GM21367 (cell line): ENCODE measurements at regions not wholly inside any gene's neighbourhood (a gene's known extent, or its start where the extent isn't known, plus 50 kb on each side); places are given as distances from the start of the nearest gene placed in this dataset.
A peak's percentile ranks its signal among the peaks of the same experiment; 100 is the strongest.
"Not testable (repeated sequence)": the region's sequence is repeated elsewhere in the genome, so short reads cannot be mapped to it uniquely, and the experiment has no call there.

ENCODE experiments used
- ATAC-seq: cut with Tn5 transposase; IDR thresholded peaks from one replicate; pipeline ENCODE4 v1.9.1; 2021; ENCODE audit not compliant: unreplicated experiment

- no peak for ATAC-seq
Measured at GRCh38 chr7:55299273-55299967, 65.7 kb upstream of the LANCL2 start.

GRCh38 chr7:55303220-55303619 lies 61.9 kb upstream of the LANCL2 start:
- no peak for ATAC-seq

- no peak for ATAC-seq
Measured at GRCh38 chr7:55304018-55304762, 60.9 kb upstream of the LANCL2 start.

GRCh38 chr7:55305135-55305534 lies 60.0 kb upstream of the LANCL2 start:
- no peak for ATAC-seq

GRCh38 chr7:55306331-55306730 lies 58.8 kb upstream of the LANCL2 start:
- ATAC-seq: no peak

GRCh38 chr7:55307123-55307916 lies 57.8 kb upstream of the LANCL2 start:
- ATAC-seq: no peak

- ATAC-seq: peak; percentile 2
Measured at GRCh38 chr7:55308186-55308929, 56.8 kb upstream of the LANCL2 start.

- peak; percentile 86 for ATAC-seq
Measured at GRCh38 chr7:55309040-55309991, 55.8 kb upstream of the LANCL2 start.

- no peak for ATAC-seq
Measured at GRCh38 chr7:55310287-55311025, 54.7 kb upstream of the LANCL2 start.

GRCh38 chr7:55311892-55312291 lies 53.2 kb upstream of the LANCL2 start:
- ATAC-seq: not testable (repeated sequence)

- ATAC-seq: not testable (repeated sequence)
Measured at GRCh38 chr7:55313671-55314070, 51.5 kb upstream of the LANCL2 start.

GRCh38 chr7:55314967-55315366 lies 50.2 kb upstream of the LANCL2 start:
- ATAC-seq: no peak
